HUES48 (cell line): ENCODE measurements at regions not wholly inside any gene's neighbourhood (a gene's known extent, or its start where the extent isn't known, plus 50 kb on each side); places are given as distances from the start of the nearest gene placed in this dataset.

Experiments used
- H3K27ac ChIP-seq: one replicate; pipeline ENCODE4 v1.7.0; 2013; ENCODE audit warnings: low read depth, low read length, inconsistent platforms
- H3K27me3 ChIP-seq: 2 replicates; pipeline ENCODE4 v1.6.1; 2013; ENCODE audit warnings: mild to moderate bottlenecking, low read length; ENCODE audit not compliant: control insufficient read depth, insufficient read depth
- H3K36me3 ChIP-seq: 2 replicates; pipeline ENCODE4 v1.6.1; 2013; ENCODE audit warnings: low read length; ENCODE audit not compliant: control insufficient read depth, insufficient read depth
- H3K4me1 ChIP-seq: 2 replicates; pipeline ENCODE4 v1.6.1; 2013; ENCODE audit warnings: mild to moderate bottlenecking, low read length; ENCODE audit not compliant: control insufficient read depth, insufficient read depth
- H3K4me3 ChIP-seq: 2 replicates; pipeline ENCODE4 v1.5.1; 2013; ENCODE audit warnings: mild to moderate bottlenecking, low read depth, low read length
- H3K9ac ChIP-seq: 2 replicates; pipeline ENCODE4 v1.6.1; 2013; ENCODE audit warnings: mild to moderate bottlenecking, low read depth, low read length, moderate library complexity
- H3K9me3 ChIP-seq: 2 replicates; pipeline ENCODE4 v1.6.1; 2013; ENCODE audit warnings: low read length; ENCODE audit not compliant: control insufficient read depth, insufficient read depth

- Histone ChIP-seq H3K4me1 (no peaks in the 10 kb centered on the region), H3K9me3 (peaks cover 22% of the 10 kb centered on the region), H3K36me3 (no peaks in the 10 kb centered on the region), H3K9ac (no peak overlapping the region), H3K27me3 (no peaks in the 10 kb centered on the region), H3K4me3 (no peak overlapping the region), H3K27ac (no peak overlapping the region)
Measured at GRCh38 chr4:13762130-13762529, 134.6 kb upstream of the BOD1L1 start.

GRCh38 chr4:13763707-13764106, 136.2 kb upstream of the BOD1L1 start:
- Histone ChIP-seq H3K4me1 (no peaks in the 10 kb centered on the region), H3K27ac (no peak overlapping the region), H3K9ac (no peak overlapping the region), H3K9me3 (peaks cover 25% of the 10 kb centered on the region), H3K36me3 (no peaks in the 10 kb centered on the region), H3K27me3 (no peaks in the 10 kb centered on the region), H3K4me3 (no peak overlapping the region)

GRCh38 chr4:13765539-13765938, 138.0 kb upstream of the BOD1L1 start:
- no peaks in the 10 kb centered on the region for H3K27me3 ChIP-seq
- H3K9me3 ChIP-seq: peaks cover 15% of the 10 kb centered on the region; the same call in 1 of the 2 replicates
- no peaks in the 10 kb centered on the region for H3K4me1 ChIP-seq
- H3K36me3 ChIP-seq: no peaks in the 10 kb centered on the region
- H3K4me3 ChIP-seq: no peak overlapping the region
- H3K9ac ChIP-seq: no peak overlapping the region
- no peak overlapping the region for H3K27ac ChIP-seq

GRCh38 chr4:13766761-13767540, 139.4 kb upstream of the BOD1L1 start:
- Histone ChIP-seq H3K9ac (no peak overlapping the region), H3K36me3 (no peaks in the 10 kb centered on the region), H3K27me3 (no peaks in the 10 kb centered on the region), H3K4me1 (no peaks in the 10 kb centered on the region), H3K27ac (no peak overlapping the region), H3K4me3 (no peak overlapping the region), H3K9me3 (peaks cover 14% of the 10 kb centered on the region; the same call in 1 of the 2 replicates)

GRCh38 chr4:13777341-13777740, 149.8 kb upstream of the BOD1L1 start:
- Histone ChIP-seq H3K4me1 (no peaks in the 10 kb centered on the region), H3K27ac (no peak overlapping the region), H3K27me3 (no peaks in the 10 kb centered on the region), H3K9me3 (peaks cover 12% of the 10 kb centered on the region), H3K4me3 (no peak overlapping the region), H3K36me3 (no peaks in the 10 kb centered on the region), H3K9ac (no peak overlapping the region)

GRCh38 chr4:13778367-13778766, 150.8 kb upstream of the BOD1L1 start:
- Histone ChIP-seq H3K27me3 (no peaks in the 10 kb centered on the region), H3K27ac (no peak overlapping the region), H3K4me1 (no peaks in the 10 kb centered on the region), H3K36me3 (no peaks in the 10 kb centered on the region), H3K4me3 (no peak overlapping the region), H3K9ac (no peak overlapping the region), H3K9me3 (peaks cover 12% of the 10 kb centered on the region)

- Histone ChIP-seq H3K4me1 (no peaks in the 10 kb centered on the region), H3K27ac (no peak overlapping the region)
Measured at GRCh38 chr4:13782231-13782630, 154.7 kb upstream of the BOD1L1 start.

GRCh38 chr4:13783800-13784411, 156.4 kb upstream of the BOD1L1 start:
- H3K27ac ChIP-seq: peak overlapping the region; percentile 17
- no peaks in the 10 kb centered on the region for H3K4me1 ChIP-seq
- no peaks in the 10 kb centered on the region for H3K36me3 ChIP-seq
- H3K27me3 ChIP-seq: no peaks in the 10 kb centered on the region
- no peak overlapping the region for H3K9ac ChIP-seq
- H3K9me3 ChIP-seq: no peaks in the 10 kb centered on the region
- H3K4me3 ChIP-seq: no peak overlapping the region

More at GRCh38 chr4:13782231-13782630, 154.7 kb upstream of the BOD1L1 start:
- Histone ChIP-seq H3K27me3 (no peaks in the 10 kb centered on the region), H3K4me3 (no peak overlapping the region), H3K9me3 (0 out of 2 replicates have a peak, but pooled peaks cover 2% of the 10 kb centered on the region), H3K9ac (no peak overlapping the region), H3K36me3 (no peaks in the 10 kb centered on the region)

- Histone ChIP-seq H3K9me3 (peaks cover 4% of the 10 kb centered on the region), H3K9ac (no peak overlapping the region), H3K4me3 (no peak overlapping the region), H3K36me3 (no peaks in the 10 kb centered on the region), H3K27ac (no peak overlapping the region), H3K27me3 (no peaks in the 10 kb centered on the region), H3K4me1 (no peaks in the 10 kb centered on the region)
Measured at GRCh38 chr4:13793020-13793710, 165.6 kb upstream of the BOD1L1 start.

- Histone ChIP-seq H3K4me3 (no peak overlapping the region), H3K9me3 (peaks cover 10% of the 10 kb centered on the region), H3K9ac (no peak overlapping the region), H3K27ac (peak overlapping the region; percentile 55), H3K36me3 (no peaks in the 10 kb centered on the region), H3K4me1 (no peaks in the 10 kb centered on the region), H3K27me3 (no peaks in the 10 kb centered on the region)
Measured at GRCh38 chr4:13794819-13795565, 167.5 kb upstream of the BOD1L1 start.
